Astrocyte (in vitro differentiated cells and primary cell): ENCODE measurements at regions not wholly inside any gene's neighbourhood (a gene's known extent, or its start where the extent isn't known, plus 50 kb on each side); places are given as distances from the start of the nearest gene placed in this dataset.

Experiments
- EZH2 ChIP-seq: IDR thresholded peaks from 2 replicates; pipeline ENCODE4 v1.6.1; 2012; ENCODE audit warnings: mild to moderate bottlenecking, low read length, inconsistent platforms; ENCODE audit not compliant: insufficient read depth
- TF ChIP-seq, protein P1 (sequence below): IDR thresholded peaks from 2 replicates; pipeline ENCODE4 v1.5.1; 2011; ENCODE audit warnings: low read depth, mild to moderate bottlenecking, inconsistent platforms, low read length, moderate library complexity; ENCODE audit not compliant: insufficient read depth

DNA sequence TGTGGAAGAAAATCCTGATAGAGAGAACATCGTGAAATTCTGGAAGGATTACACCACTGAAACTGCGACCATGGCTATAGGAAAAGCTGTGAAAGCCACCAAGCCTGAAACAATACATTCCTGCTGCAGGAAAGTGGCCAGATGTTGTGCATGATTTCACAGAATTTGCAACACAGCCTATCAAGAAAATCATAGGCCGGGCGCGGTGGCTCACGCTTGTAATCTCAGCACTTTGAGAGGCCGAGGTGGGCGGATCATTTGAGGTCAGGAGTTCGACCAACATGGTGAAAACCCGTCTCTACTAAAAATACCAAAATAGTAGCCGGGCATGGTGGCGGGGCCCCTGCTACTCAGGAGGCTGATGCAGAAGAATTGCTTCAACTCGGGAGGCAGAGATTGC, 360.2 kb downstream of the CDH7 start:
- TF ChIP-seq, protein P1, sequence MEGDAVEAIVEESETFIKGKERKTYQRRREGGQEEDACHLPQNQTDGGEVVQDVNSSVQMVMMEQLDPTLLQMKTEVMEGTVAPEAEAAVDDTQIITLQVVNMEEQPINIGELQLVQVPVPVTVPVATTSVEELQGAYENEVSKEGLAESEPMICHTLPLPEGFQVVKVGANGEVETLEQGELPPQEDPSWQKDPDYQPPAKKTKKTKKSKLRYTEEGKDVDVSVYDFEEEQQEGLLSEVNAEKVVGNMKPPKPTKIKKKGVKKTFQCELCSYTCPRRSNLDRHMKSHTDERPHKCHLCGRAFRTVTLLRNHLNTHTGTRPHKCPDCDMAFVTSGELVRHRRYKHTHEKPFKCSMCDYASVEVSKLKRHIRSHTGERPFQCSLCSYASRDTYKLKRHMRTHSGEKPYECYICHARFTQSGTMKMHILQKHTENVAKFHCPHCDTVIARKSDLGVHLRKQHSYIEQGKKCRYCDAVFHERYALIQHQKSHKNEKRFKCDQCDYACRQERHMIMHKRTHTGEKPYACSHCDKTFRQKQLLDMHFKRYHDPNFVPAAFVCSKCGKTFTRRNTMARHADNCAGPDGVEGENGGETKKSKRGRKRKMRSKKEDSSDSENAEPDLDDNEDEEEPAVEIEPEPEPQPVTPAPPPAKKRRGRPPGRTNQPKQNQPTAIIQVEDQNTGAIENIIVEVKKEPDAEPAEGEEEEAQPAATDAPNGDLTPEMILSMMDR: no peak
- no peak for TF ChIP-seq EZH2
